ENCODE measurements at regions not wholly inside any gene's neighbourhood (a gene's known extent, or its start where the extent isn't known, plus 50 kb on each side); places are given as distances from the start of the nearest gene placed in this dataset.
"Not testable (repeated sequence)": the region's sequence is repeated elsewhere in the genome, so short reads cannot be mapped to it uniquely, and the experiment has no call there.

DNA sequence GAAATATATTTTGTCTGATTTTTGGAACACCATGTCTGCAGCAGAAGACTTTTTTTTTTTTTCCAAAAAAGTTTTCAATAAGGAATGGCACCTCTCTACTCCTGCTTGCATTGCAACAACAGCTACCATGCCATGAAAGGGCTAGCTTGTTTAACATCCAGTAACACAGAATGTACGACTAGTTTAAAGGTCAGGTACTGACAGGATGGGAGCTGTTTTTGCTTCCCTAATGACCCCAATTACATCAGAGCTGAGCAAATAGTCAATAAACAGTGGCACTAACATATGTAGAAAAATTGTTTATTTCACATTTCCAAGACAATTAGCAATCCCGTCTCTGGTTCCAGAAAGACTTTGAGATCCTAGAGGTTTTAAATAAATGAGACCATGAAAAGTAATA is 693.8 kb downstream of the NR2F1-AS1 start:
- no peak for ATAC-seq
- intact Hi-C loops (cut with DNase I), result no loop called here

GRCh38 chr5:92886751-92887150 is 694.3 kb downstream of the NR2F1-AS1 start:
- no peak for ATAC-seq
- intact Hi-C loops (cut with DNase I), result no loop called here

More for the DNA sequence above, 693.8 kb downstream of the NR2F1-AS1 start:
- no peak for DNase-seq

GRCh38 chr5:92885950-92886349 is 695.1 kb downstream of the NR2F1-AS1 start:
- ATAC-seq, result no peak
- intact Hi-C loops (cut with DNase I), result no loop called here

More at GRCh38 chr5:92886751-92887150, 694.3 kb downstream of the NR2F1-AS1 start:
- DNase-seq, result no peak

GRCh38 chr5:92884469-92884868 is 696.5 kb downstream of the NR2F1-AS1 start:
- no peak for ATAC-seq
- no peak for DNase-seq
- intact Hi-C loops (cut with DNase I), result no loop called here

More at GRCh38 chr5:92885950-92886349, 695.1 kb downstream of the NR2F1-AS1 start:
- no peak for DNase-seq

DNA sequence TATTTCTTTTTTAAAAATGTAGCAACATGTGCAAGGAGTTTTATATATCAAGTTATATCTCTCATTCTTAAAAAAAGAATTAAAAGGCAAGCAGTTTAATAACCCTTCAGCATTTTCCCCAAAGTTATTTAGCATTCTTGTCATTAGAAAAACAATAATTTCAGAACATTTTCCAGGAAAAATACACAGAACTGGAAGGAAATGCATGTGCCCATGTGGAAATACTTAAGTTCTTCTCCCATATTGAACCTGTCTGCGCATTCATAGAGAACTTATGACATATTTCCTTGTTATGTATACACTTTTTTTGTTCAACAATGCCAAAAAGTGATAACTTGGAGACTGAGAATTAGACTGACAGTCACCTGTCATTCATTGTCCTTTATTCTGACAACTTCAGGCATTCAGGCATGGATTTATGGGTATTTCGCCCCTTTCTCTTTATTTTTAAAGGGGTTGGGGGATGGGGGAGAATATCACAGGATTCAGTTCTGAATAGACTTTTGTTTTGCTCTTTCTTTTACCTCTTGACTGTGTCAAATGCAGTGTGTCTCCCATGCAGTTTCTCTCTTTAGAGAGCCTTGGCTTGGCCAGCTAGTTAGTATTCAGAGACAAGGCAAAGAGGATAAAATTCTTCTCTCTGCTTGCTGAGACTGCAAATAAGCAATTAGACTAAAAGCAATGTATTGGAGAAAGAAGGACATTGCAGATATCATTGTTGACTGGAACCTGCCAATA is 701.0 kb downstream of the NR2F1-AS1 start:
- ATAC-seq (no peak), DNase-seq (no peak)
- intact Hi-C loops (cut with DNase I), result no loop called here

GRCh38 chr5:92874790-92875189 is 706.2 kb downstream of the NR2F1-AS1 start:
- DNase-seq (no peak), ATAC-seq (no peak)
- intact Hi-C loops (cut with DNase I), result no loop called here

- DNase-seq (no peak), ATAC-seq (no peak)
- intact Hi-C loops (cut with DNase I), result no loop called here
These were observed 712.6 kb downstream of the NR2F1-AS1 start for GRCh38 chr5:92868442-92868841.

GRCh38 chr5:92864591-92864990 is 716.4 kb downstream of the NR2F1-AS1 start:
- ATAC-seq (no peak), DNase-seq (no peak)
- intact Hi-C loops (cut with DNase I), result no loop called here

GRCh38 chr5:92863666-92864065 is 717.4 kb downstream of the NR2F1-AS1 start:
- no peak for DNase-seq
- ATAC-seq, result no peak
- intact Hi-C loops (cut with DNase I), result no loop called here

- DNase-seq (no peak), ATAC-seq (no peak)
- intact Hi-C loops (cut with DNase I), result no loop called here
These were observed 719.3 kb downstream of the NR2F1-AS1 start for GRCh38 chr5:92861531-92862285.

- no peak for ATAC-seq
- intact Hi-C loops (cut with DNase I), result no loop called here
- no peak for DNase-seq
These were observed 721.0 kb downstream of the NR2F1-AS1 start for GRCh38 chr5:92860061-92860460.

- intact Hi-C loops (cut with DNase I), result no loop called here
- DNase-seq (no peak), ATAC-seq (no peak)
These were observed 728.8 kb downstream of the NR2F1-AS1 start for GRCh38 chr5:92852219-92852618.

DNA sequence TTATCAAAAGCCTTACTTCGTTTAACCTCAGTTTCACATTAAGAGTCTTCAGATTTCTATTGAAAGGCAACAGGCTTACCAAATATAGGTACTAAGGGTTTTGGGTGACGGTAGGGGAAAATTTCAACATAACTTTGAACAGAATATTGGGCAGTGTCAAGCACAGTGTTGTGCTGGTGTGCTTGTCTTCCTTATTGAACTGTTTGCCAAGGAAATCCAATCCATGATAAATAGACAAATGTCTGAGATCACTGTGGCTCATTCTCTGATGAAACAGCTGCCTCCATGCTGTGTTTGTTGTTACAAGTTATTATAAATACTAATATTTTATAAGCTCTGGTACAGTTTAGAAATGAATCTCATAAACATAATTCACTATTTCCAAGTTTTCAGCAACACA is 730.1 kb downstream of the NR2F1-AS1 start:
- no peak for ATAC-seq
- intact Hi-C loops (cut with DNase I), result no loop called here
- DNase-seq, result no peak

DNA sequence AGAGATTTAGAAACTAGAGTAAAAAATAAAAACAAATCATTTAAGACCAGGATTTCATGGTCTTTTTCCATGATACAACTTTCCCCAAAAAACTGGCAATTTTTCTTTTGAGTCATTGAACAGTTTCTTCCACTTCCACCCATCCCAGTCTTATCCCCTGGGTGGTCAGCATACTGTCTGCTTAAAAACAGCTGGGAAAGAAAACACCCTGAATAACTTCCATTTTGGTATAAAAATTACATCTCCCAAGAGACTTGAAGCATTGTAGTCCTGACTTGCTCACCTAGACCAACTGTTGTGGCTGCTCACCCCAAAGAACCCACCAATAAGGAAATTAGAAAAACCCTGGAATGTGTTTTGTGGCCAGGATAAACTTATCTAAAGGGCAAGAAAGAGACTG is 731.3 kb downstream of the NR2F1-AS1 start:
- no peak for DNase-seq
- ATAC-seq, result no peak
- intact Hi-C loops (cut with DNase I), result no loop called here

GRCh38 chr5:92841604-92842155 is 739.3 kb downstream of the NR2F1-AS1 start:
- intact Hi-C loops (cut with DNase I), result no loop called here
- ATAC-seq, result no peak
- no peak for DNase-seq

GRCh38 chr5:92838253-92838652 is 742.8 kb downstream of the NR2F1-AS1 start:
- ATAC-seq, result no peak
- intact Hi-C loops (cut with DNase I), result no loop called here
- DNase-seq, result no peak

GRCh38 chr5:92836855-92837755 is 743.9 kb downstream of the NR2F1-AS1 start:
- intact Hi-C loops (cut with DNase I), result no loop called here
- ATAC-seq (no peak), DNase-seq (no peak)

- ATAC-seq (no peak), DNase-seq (no peak)
- intact Hi-C loops (cut with DNase I), result no loop called here
These were observed 745.3 kb downstream of the NR2F1-AS1 start for GRCh38 chr5:92835712-92836111.

DNA sequence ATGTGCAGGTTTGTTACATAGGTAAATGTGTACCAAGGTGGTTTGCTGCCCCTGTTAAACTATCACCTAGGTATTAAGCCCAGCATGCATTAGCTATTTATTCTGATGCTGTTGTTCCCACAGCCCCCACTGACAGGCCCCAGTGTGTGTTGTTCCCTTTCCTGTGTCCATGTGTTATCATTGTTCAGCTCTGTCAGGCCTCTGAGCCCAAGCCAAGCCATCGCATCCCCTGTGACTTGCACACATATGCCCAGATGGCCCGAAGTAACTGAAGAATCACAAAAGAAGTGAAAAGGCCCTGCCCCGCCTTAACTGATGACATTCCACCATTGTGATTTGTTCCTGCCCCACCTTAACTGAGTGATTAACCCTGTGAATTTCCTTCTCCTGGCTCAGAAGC is 757.5 kb downstream of the NR2F1-AS1 start:
- DNase-seq; intact Hi-C loops (cut with DNase I); ATAC-seq: not testable (repeated sequence)

Data from left cardiac atrium (tissue), 4 donors.